Neural cell (in vitro differentiated cells): ENCODE measurements at regions not wholly inside any gene's neighbourhood (a gene's known extent, or its start where the extent isn't known, plus 50 kb on each side); places are given as distances from the start of the nearest gene placed in this dataset.

Source experiments
- H2AFZ ChIP-seq: fragments of 200-600, 300-800 bp; sonication (generic), shearing (Covaris generic); 2 replicates; pipeline ENCODE4 v1.6.0; 2014; ENCODE audit warnings: low read depth, mild to moderate bottlenecking, antibody characterized with exemption, low read length, moderate library complexity
- H3F3A ChIP-seq: fragments of 200-600 bp; shearing (Covaris generic); 2 replicates; pipeline ENCODE4 v1.6.1; 2016; ENCODE audit warnings: mild to moderate bottlenecking, moderate library complexity, mixed read lengths, antibody characterized with exemption, low read length; ENCODE audit not compliant: insufficient read depth, poor library complexity, severe bottlenecking
- H3K27ac ChIP-seq: fragments of 200-600, 300-800 bp; sonication (generic), shearing (Covaris generic); 2 replicates; pipeline ENCODE4 v1.5.1; 2014; ENCODE audit warnings: mild to moderate bottlenecking, low read length, moderate library complexity
- H3K27me3 ChIP-seq: fragments of 300-800, 200-600 bp; sonication (generic), shearing (Covaris generic); 2 replicates; pipeline ENCODE4 v1.6.0; 2014; ENCODE audit warnings: mild to moderate bottlenecking, low read depth, low read length, moderate library complexity; ENCODE audit not compliant: insufficient read depth
- H3K36me3 ChIP-seq: fragments of 300-800, 200-600 bp; sonication (generic), shearing (Covaris generic); 2 replicates; pipeline ENCODE4 v1.5.1; 2014; ENCODE audit warnings: mild to moderate bottlenecking, antibody characterized with exemption, low read length, moderate library complexity; ENCODE audit not compliant: insufficient read depth
- H3K4me2 ChIP-seq: fragments of 300-800, 200-600 bp; sonication (generic), shearing (Covaris generic); 2 replicates; pipeline ENCODE4 v1.6.0; 2014; ENCODE audit warnings: mild to moderate bottlenecking, low read length
- H3K4me3 ChIP-seq: fragments of 300-800, 200-600 bp; sonication (generic), shearing (Covaris generic); 2 replicates; pipeline ENCODE4 v1.5.1; 2014; ENCODE audit warnings: mild to moderate bottlenecking, low read length, moderate library complexity
- H3K79me2 ChIP-seq: fragments of 200-600 bp; shearing (Covaris generic); replicated peaks from 2 replicates; pipeline ENCODE4 v1.6.0; 2014; ENCODE audit warnings: mild to moderate bottlenecking, low read length, moderate library complexity; ENCODE audit not compliant: insufficient read depth
- H3K9ac ChIP-seq: fragments of 300-800, 200-600 bp; sonication (generic), shearing (Covaris generic); 2 replicates; pipeline ENCODE4 v1.6.1; 2016; ENCODE audit warnings: mild to moderate bottlenecking, low read length, mixed read lengths
- H3K9me2 ChIP-seq: fragments of 200-600 bp; shearing (Covaris generic); 2 replicates; pipeline ENCODE4 v1.6.1; 2016; ENCODE audit warnings: mild to moderate bottlenecking, low read length, mixed read lengths; ENCODE audit not compliant: insufficient read depth
- H3K9me3 ChIP-seq: fragments of 200-600, 300-800 bp; sonication (generic), shearing (Covaris generic); 2 replicates; pipeline ENCODE4 v1.6.1; 2016; ENCODE audit warnings: mild to moderate bottlenecking, mixed run types, low read length, moderate library complexity, mixed read lengths
- H4K20me1 ChIP-seq: fragments of 200-600 bp; shearing (Covaris generic); 2 replicates; pipeline ENCODE4 v1.6.1; 2016; ENCODE audit warnings: mild to moderate bottlenecking, mixed run types; ENCODE audit not compliant: insufficient read depth
- EP300 ChIP-seq: fragments of 450-650 bp; conservative IDR thresholded peaks from 2 replicates; pipeline ENCODE4 v1.6.1; 2014; ENCODE audit warnings: antibody characterized with exemption, mild to moderate bottlenecking, moderate library complexity; ENCODE audit not compliant: poor library complexity, severe bottlenecking
- EZH2 ChIP-seq: fragments of 200-600, 300-800 bp; shearing (Covaris generic), sonication (generic); IDR thresholded peaks from 2 replicates; pipeline ENCODE4 v1.6.1; 2014; ENCODE audit warnings: antibody characterized with exemption, low read length, borderline replicate concordance, mild to moderate bottlenecking; ENCODE audit not compliant: insufficient read depth, poor library complexity, severe bottlenecking
- MXI1 ChIP-seq: fragments of 450-650 bp; conservative IDR thresholded peaks from 2 replicates; pipeline ENCODE4 v1.6.1; 2014; ENCODE audit warnings: antibody characterized with exemption, mild to moderate bottlenecking; ENCODE audit not compliant: poor library complexity, severe bottlenecking
- POLR2AphosphoS5 ChIP-seq: IDR thresholded peaks from 2 replicates; pipeline ENCODE4 v1.6.1; 2012
- RAD21 ChIP-seq: fragments of 450-650 bp; conservative IDR thresholded peaks from 2 replicates; pipeline ENCODE4 v1.6.1; 2014; ENCODE audit warnings: antibody characterized with exemption, mild to moderate bottlenecking, moderate library complexity
- SMC3 ChIP-seq: fragments of 450-650 bp; conservative IDR thresholded peaks from 2 replicates; pipeline ENCODE4 v1.6.1; 2014; ENCODE audit warnings: antibody characterized with exemption, mild to moderate bottlenecking, moderate library complexity; ENCODE audit not compliant: poor library complexity
- TAF1 ChIP-seq: IDR thresholded peaks from 2 replicates; pipeline ENCODE4 v1.6.1; 2012; ENCODE audit warnings: low read depth
- TF ChIP-seq, protein P1 (sequence below): IDR thresholded peaks from 2 replicates; pipeline ENCODE4 v1.6.1; 2012; ENCODE audit warnings: borderline replicate concordance
- TF ChIP-seq, protein P2 (sequence below): fragments of 450-650 bp; IDR thresholded peaks from 2 replicates; pipeline ENCODE4 v1.5.1; 2014; ENCODE audit warnings: antibody characterized with exemption, mild to moderate bottlenecking, moderate library complexity; ENCODE audit not compliant: poor library complexity, severe bottlenecking

DNA sequence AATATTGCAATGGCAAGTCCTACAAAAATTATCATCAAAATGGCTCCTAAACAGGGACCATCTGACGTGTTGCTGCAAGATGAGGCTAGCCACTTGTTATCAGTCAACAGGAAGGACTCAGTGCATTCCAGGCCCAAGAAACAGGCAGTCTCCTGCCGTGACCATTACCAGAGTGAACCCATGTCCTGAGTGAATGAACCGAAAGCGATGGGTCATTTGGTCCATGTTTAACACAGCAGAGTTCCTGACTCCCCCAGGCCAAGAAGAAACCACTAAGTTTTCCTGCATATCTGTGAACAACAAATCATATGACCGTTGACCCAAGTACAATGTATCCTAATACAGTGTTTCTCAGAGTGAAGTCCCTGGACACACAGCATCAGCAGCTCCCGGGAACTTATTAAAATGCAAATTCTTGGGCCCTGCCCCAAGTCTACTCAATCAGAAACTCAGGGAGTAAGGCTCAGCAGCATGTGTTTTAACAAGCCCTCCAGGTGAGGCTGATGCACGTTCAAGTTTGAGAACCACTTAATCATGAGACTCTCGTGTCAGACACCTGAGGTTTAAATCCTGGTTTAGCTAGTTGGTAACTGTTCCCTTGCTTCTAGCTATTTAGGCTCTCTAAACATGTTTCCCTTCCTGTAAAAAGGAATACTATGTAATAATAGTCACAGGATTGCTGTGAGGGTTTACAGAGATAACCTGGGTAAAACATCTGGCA, 429.4 kb upstream of the MAF start:
- Histone ChIP-seq H2AFZ (no peak overlapping the region), H3K4me2 (no peak overlapping the region), H3K9me2 (no peaks in the 10 kb centered on the region), H4K20me1 (no peaks in the 10 kb centered on the region), H3F3A (no peaks in the 10 kb centered on the region), H3K27ac (no peak overlapping the region), H3K36me3 (no peaks in the 10 kb centered on the region), H3K9me3 (peaks cover 7% of the 10 kb centered on the region), H3K9ac (no peak overlapping the region), H3K27me3 (peaks cover 64% of the 10 kb centered on the region), H3K4me3 (no peak overlapping the region), H3K79me2 (no peaks in the 10 kb centered on the region)
- TF ChIP-seq, protein P1, sequence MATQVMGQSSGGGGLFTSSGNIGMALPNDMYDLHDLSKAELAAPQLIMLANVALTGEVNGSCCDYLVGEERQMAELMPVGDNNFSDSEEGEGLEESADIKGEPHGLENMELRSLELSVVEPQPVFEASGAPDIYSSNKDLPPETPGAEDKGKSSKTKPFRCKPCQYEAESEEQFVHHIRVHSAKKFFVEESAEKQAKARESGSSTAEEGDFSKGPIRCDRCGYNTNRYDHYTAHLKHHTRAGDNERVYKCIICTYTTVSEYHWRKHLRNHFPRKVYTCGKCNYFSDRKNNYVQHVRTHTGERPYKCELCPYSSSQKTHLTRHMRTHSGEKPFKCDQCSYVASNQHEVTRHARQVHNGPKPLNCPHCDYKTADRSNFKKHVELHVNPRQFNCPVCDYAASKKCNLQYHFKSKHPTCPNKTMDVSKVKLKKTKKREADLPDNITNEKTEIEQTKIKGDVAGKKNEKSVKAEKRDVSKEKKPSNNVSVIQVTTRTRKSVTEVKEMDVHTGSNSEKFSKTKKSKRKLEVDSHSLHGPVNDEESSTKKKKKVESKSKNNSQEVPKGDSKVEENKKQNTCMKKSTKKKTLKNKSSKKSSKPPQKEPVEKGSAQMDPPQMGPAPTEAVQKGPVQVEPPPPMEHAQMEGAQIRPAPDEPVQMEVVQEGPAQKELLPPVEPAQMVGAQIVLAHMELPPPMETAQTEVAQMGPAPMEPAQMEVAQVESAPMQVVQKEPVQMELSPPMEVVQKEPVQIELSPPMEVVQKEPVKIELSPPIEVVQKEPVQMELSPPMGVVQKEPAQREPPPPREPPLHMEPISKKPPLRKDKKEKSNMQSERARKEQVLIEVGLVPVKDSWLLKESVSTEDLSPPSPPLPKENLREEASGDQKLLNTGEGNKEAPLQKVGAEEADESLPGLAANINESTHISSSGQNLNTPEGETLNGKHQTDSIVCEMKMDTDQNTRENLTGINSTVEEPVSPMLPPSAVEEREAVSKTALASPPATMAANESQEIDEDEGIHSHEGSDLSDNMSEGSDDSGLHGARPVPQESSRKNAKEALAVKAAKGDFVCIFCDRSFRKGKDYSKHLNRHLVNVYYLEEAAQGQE: no peak
- TF ChIP-seq MXI1 (no peak), POLR2AphosphoS5 (no peak)
- TF ChIP-seq, protein P2, sequence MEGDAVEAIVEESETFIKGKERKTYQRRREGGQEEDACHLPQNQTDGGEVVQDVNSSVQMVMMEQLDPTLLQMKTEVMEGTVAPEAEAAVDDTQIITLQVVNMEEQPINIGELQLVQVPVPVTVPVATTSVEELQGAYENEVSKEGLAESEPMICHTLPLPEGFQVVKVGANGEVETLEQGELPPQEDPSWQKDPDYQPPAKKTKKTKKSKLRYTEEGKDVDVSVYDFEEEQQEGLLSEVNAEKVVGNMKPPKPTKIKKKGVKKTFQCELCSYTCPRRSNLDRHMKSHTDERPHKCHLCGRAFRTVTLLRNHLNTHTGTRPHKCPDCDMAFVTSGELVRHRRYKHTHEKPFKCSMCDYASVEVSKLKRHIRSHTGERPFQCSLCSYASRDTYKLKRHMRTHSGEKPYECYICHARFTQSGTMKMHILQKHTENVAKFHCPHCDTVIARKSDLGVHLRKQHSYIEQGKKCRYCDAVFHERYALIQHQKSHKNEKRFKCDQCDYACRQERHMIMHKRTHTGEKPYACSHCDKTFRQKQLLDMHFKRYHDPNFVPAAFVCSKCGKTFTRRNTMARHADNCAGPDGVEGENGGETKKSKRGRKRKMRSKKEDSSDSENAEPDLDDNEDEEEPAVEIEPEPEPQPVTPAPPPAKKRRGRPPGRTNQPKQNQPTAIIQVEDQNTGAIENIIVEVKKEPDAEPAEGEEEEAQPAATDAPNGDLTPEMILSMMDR: no peak

DNA sequence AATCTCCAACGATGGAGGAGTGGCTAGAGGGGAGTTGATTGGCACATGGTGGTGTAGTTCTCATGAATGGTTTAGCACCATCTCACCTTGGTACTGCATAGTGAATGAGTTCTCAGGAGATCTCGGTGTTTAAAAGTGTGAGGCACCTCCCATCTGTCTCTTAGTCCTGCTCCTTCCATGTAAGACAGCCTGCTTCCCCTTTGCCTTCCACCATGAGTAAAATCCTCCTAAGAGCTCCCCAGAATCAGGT, 428.8 kb upstream of the MAF start:
- H4K20me1 ChIP-seq: no peaks in the 10 kb centered on the region
- peaks cover 70% of the 10 kb centered on the region for H3K27me3 ChIP-seq
- no peaks in the 10 kb centered on the region for H3K79me2 ChIP-seq
- peaks cover 7% of the 10 kb centered on the region for H3K9me3 ChIP-seq
- no peak overlapping the region for H3K4me2 ChIP-seq
- no peak overlapping the region for H3K4me3 ChIP-seq
- no peak overlapping the region for H3K27ac ChIP-seq
- no peak overlapping the region for H2AFZ ChIP-seq
- TF ChIP-seq POLR2AphosphoS5 (no peak), TAF1 (no peak), EZH2 (no peak)
- no peak overlapping the region for H3K9ac ChIP-seq
- H3K36me3 ChIP-seq: no peaks in the 10 kb centered on the region
- H3F3A ChIP-seq: no peaks in the 10 kb centered on the region
- no peaks in the 10 kb centered on the region for H3K9me2 ChIP-seq

DNA sequence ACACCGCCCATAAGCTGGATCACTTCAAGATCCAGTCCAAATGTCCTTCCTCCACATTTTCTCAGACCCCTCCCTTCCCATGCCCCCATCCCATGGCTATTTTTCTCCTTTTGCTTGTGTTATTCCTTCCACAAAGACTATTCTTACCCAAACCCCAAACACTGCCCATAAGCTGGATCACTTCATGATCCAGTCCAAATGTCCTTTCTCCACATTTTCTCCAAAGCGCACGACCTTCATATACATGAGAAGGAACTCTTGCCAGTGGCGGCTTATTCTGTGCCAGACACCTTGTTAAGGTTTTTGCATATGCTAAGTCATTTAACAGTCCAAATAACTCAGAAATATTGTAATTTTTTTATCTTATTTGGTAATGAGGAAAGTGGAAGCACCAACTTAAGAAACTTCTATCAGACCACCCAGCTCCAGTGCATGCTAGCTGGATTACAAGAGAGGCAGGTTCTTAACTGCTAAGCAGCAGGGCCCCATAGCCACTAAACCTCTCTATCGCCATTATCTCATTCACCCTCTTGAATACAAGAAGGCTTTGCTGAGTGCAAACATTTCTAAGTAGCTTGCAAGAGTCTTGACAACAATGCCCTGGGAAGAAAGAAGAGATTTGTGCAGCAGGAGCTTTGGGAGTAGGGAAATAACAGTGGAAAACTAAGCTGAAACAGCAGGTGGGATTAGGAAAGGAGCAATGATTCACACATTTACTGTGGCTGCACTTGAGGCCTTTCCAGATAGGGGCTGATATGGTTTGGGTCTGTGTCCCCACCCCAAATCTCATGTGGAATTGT, 428.2 kb upstream of the MAF start:
- H3K79me2 ChIP-seq: no peaks in the 10 kb centered on the region
- H3K4me2 ChIP-seq: no peak overlapping the region
- no peaks in the 10 kb centered on the region for H4K20me1 ChIP-seq
- no peak overlapping the region for H3K27ac ChIP-seq
- H3K9ac ChIP-seq: no peak overlapping the region
- H3F3A ChIP-seq: no peaks in the 10 kb centered on the region
- H2AFZ ChIP-seq: no peak overlapping the region
- TF ChIP-seq TAF1: no peak
- TF ChIP-seq SMC3: no peak
- no peak for TF ChIP-seq RAD21
- no peak for TF ChIP-seq EP300
- TF ChIP-seq, protein P2: no peak
- TF ChIP-seq, protein P1: no peak
- TF ChIP-seq POLR2AphosphoS5: no peak
- TF ChIP-seq EZH2: no peak
- TF ChIP-seq MXI1: no peak
- no peaks in the 10 kb centered on the region for H3K9me2 ChIP-seq
- H3K9me3 ChIP-seq: peaks cover 3% of the 10 kb centered on the region
- peaks cover 74% of the 10 kb centered on the region for H3K27me3 ChIP-seq
- H3K36me3 ChIP-seq: no peaks in the 10 kb centered on the region
- no peak overlapping the region for H3K4me3 ChIP-seq
